ENCODE measurements at regions not wholly inside any gene's neighbourhood (a gene's known extent, or its start where the extent isn't known, plus 50 kb on each side); places are given as distances from the start of the nearest gene placed in this dataset.
"Not testable (repeated sequence)": the region's sequence is repeated elsewhere in the genome, so short reads cannot be mapped to it uniquely, and the experiment has no call there.

- no peak for DNase-seq
Measured at GRCh38 chr4:128688033-128688721, 121.3 kb upstream of the JADE1 start.

DNA sequence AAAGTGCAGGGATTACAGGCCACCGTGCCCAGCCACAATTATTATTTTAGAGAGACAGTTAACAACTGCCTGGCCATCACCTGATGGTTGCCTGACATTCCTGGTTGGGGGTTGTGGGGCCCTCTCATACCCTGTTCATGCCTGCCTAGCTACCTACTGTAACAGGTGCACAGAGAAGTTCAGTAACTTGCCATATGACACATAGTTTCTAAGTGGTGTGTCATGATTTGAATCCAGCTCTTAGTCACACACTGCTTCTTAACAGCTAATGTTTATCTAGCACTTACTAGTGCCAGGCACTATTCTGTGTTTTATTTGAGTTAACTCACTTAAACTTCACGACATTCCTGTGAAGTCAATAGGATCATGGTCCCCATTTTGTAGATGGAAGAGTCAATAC is 122.7 kb upstream of the JADE1 start:
- no peak for DNase-seq

- DNase-seq, result no peak
Measured at GRCh38 chr4:128686032-128686465, 123.5 kb upstream of the JADE1 start.

- DNase-seq, result no peak
Measured at GRCh38 chr4:128684016-128684415, 125.5 kb upstream of the JADE1 start.

DNA sequence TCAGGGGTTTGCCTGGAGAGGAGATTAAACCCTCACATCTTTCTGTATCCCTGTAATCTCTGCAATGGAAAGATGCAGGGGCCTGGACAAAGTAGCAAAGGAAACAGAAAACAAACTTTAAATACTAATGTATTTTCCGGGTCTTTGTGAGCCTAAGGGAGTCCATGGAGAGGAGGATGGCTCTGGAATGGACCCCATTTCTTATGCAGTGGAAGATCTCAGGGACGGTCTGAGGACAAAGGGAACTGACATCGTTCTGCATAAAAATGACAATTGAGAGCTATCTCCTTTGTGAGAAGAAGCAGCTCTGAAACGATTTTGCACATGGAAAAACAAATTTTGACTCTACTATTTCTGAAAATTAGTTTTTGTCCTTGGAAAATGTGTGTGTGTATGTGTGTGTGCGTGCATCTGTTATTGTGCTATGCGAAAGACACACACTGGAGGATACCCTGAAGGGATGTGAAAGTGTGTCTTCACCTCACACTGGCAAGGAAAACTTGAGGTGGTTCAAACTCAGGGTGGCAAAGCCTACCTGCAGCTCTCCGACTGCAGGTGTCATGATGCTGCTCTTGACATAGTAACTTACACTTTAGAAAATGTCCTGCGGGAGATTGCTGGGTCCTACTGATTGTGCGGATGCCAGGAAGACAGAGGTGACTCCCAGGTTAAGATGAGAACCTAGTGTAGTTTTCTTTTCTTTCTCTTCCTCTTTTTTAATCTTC is 126.4 kb upstream of the JADE1 start:
- no peak for DNase-seq

DNA sequence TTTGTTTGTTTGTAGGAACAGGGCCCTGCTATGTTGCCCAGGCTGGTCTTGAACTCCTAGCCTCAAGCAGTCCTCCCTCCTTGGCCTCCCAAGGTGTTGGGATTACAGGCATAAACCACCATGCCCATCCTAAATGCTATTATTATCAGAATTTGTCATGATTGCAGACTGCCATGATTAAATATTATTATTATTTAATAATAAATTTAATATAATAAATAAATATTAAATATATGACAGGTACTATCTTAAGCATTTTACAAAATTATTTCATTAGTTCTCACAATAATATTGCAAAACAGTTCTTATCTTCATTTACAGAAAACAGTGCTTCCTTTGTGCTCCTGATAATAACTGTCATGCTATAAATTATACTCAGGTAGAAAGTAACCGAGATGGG is 133.4 kb upstream of the JADE1 start:
- no peak for DNase-seq

GRCh38 chr4:128675083-128675482 is 134.4 kb upstream of the JADE1 start:
- no peak for DNase-seq

DNA sequence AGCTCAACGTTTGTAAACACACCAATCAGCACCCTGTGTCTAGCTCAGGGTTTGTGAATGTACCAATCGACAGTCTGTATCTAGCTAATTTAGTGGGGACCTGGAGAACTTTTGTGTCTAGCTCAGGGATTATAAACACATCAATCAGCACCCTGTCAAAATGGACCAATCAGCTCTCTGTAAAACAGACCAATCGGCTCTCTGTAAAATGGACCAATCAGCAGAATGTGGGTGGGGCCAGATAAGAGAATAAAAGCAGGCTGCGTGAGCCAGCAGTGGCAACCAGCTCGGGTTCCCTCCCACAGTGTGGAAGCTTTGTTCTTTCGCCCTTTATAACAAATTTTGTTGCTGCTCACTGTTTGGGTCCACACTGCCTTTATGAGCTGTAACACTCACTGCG is 136.3 kb upstream of the JADE1 start:
- not testable (repeated sequence) for DNase-seq

DNA sequence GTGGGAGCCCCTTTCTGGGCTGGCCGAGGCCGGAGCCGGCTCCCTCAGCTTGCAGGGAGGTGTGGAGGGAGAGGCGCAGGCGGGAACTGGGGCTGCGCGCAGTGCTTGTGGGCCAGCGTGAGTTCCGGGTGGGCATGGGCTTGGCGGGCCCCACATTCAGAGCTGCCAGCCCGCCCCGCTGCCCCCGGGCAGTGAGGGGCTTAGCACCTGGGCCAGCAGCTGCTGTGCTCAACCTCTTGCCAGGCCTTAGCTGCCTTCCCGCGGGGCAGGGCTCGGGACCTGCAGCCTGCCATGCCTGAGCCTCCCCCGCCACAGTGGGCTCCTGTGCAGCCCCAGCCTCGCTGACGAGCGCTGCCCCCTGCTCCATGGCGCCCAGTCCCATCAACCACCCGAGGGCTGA is 136.9 kb upstream of the JADE1 start:
- not testable (repeated sequence) for DNase-seq

- no peak for DNase-seq
Measured at GRCh38 chr4:128670513-128670912, 139.0 kb upstream of the JADE1 start.

- DNase-seq, result no peak
Measured at GRCh38 chr4:128668566-128668965, 140.9 kb upstream of the JADE1 start.

DNA sequence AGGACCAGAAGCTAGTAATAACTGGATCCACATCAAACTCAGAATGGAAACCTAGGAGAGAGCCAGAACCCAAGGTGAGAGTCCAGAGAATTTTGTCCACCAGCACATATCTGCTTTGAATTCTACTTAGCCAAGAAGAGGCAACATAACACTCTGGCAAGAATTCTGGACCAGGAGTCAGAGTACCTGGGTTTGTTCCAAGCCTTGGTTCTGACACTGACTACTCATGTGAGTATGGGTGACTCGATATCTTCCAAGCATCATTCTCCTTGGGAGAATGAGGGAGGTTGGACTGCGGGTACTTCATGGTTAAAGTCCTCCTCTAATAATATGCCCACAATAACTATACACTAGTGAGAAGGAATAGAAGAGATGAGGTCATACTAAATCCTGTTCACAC is 144.0 kb upstream of the JADE1 start:
- no peak for DNase-seq

GRCh38 chr4:128663325-128663724 is 146.2 kb upstream of the JADE1 start:
- DNase-seq, result peak in 1 of 4 experiments; percentile 0

GRCh38 chr4:128661479-128661878 is 148.0 kb upstream of the JADE1 start:
- DNase-seq, result no peak

DNA sequence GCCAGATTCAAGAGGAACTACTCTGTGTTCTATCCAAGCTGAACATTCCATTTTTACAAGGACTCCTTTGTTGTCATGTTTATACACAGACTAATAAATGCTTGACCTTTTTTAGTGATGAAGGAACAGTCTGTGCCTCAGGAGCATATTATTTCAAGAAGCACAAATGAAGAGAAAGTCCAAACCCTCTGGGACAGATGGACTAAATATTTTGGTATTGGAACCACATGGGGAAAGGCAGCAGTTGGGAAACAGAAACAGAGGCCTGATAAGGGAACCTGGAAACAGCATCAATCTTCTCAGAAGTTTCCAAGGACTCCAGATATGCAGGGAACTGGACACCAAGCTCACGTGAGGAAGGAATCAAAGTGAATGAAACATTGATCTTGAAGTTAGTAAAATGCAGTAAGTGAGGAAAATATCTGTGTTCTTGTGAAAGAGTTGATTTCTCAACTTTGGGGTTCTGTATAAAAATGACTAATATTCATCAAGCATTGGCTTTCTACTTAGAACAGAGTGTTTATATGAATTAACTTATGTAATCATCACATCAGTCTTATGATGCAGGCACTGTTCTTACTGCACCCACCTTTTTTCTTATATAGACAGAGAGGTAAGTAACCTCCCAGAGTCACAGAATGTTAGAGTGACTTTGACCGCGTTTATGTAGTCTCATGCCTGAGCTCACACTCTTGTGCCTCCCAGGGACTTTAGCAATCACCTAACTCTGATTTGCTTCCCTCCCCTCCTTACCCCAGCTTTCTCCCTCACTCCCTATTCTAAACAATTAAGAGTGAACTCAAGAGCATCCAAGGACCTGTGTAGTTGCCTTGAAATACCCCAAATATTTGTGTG is 148.9 kb upstream of the JADE1 start:
- no peak for DNase-seq

GRCh38 chr4:128658214-128658631 is 151.3 kb upstream of the JADE1 start:
- DNase-seq, result no peak

DNA sequence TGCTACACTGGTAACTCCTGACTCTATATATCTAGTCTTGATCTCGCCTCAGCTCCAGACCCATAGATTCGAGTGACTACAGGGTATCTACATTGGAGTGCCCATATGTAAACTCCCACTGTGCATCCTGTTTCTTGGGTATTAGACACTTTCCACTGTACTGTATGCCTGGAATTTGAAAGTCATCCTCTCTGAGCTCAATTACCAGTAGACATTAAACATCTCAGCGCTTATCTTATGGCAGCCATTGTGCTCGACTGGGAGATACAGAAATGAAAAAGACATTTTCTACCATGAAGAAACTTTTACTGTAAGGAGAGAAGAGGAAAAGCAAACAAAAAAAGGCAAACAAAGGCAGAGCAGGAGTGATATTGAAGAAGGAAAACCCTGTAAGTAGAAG is 151.9 kb upstream of the JADE1 start:
- no peak for DNase-seq

- DNase-seq, result no peak
Measured at GRCh38 chr4:128654465-128654864, 155.0 kb upstream of the JADE1 start.

- DNase-seq, result no peak
Measured at GRCh38 chr4:128653527-128654444, 155.7 kb upstream of the JADE1 start.

DNA sequence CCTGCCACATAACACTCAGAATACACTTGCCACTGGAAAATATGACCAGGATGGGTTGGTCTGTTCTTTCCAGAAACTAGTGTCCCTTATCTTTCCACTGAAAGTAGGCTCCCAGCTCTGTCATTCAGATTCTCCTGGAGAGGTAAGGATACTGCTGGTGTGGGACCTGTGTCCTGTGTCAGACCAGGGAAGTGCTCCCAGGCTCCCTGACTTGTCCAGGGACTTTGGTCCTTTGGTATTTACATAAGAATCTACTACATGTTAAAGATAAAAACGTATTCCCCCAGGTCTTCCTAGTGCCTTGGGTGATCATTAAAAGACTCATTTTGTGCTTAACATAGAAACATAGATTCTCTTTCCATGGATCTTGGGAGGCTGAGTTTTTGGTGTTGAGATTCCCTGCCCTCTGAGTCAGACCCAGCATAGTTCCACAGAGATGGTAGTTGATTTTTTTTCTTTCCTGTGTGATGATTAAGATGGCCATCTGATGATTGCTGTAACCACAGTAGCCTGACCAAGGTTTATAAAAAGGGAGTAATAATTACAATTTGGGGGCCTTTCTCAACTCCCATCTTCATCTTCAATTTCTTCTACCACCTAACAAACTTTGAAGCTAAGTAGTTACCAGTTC is 159.8 kb upstream of the JADE1 start:
- no peak for DNase-seq

GRCh38 chr4:128649161-128649560 is 160.3 kb upstream of the JADE1 start:
- no peak for DNase-seq

GRCh38 chr4:128648021-128648420 is 161.5 kb upstream of the JADE1 start:
- DNase-seq, result no peak

All from activated naive CD4-positive, alpha-beta T cell (primary cell).